GM12878 (cell line): ENCODE measurements at regions not wholly inside any gene's neighbourhood (a gene's known extent, or its start where the extent isn't known, plus 50 kb on each side); places are given as distances from the start of the nearest gene placed in this dataset.

Source experiments
- ATAC-seq: fragments of 200-7000 bp; cut with Tn5 transposase; 3 replicates; pipeline ENCODE4 v1.9.1; 2020; ENCODE audit warnings: mild to moderate bottlenecking, moderate library complexity
- BruUV-seq: library from RNA; stranded (reverse); fragments of 400-500 nt; replicated peaks from 2 replicates; lab custom pipeline; 2021; lab: Mats Ljungman, UMichigan
- CTCF ChIA-PET: fragments of 300-600 bp; sonication (Branson Sonifier 250); formaldehyde crosslinking; extraction: SDS; loops from one replicate; lab custom pipeline; 2021; ENCODE audit warnings: inconsistent platforms; lab: Yijun Ruan, JAX
- POLR2A ChIA-PET: fragments of 350-600 bp; formaldehyde crosslinking; extraction: SDS; loops from one replicate; lab custom pipeline; 2021; ENCODE audit warnings: inconsistent platforms; lab: Charles Lee
- RAD21 ChIA-PET: fragments of 300-600 bp; sonication (Branson Sonifier 250); formaldehyde crosslinking; loops from one replicate; lab custom pipeline; 2023; ENCODE audit warnings: antibody characterized with exemption; ENCODE audit not compliant: unreplicated experiment; lab: Charles Lee
- SMC1A ChIA-PET: fragments of 300-600 bp; sonication (Branson Sonifier 250); formaldehyde crosslinking; loops from one replicate; lab custom pipeline; 2023; ENCODE audit not compliant: unreplicated experiment, uncharacterized antibody; lab: Charles Lee
- DNase-seq: peaks from one replicate; pipeline ENCODE4 v3.0.0-alpha.2; 2011; ENCODE audit warnings: low read depth, low spot score
- FAIRE-seq: peaks from 3 replicates; lab custom pipeline; 2011; peaks lifted over from hg19 to GRCh38; lab: Jason Lieb, UNC
- H2AFZ ChIP-seq: 2 replicates; pipeline ENCODE4 v1.6.0; 2011; ENCODE audit warnings: low read depth, low read length, control low read depth; ENCODE audit not compliant: control insufficient read depth
- H3K27ac ChIP-seq: 2 replicates; pipeline ENCODE4 v1.5.1; 2011; ENCODE audit warnings: control low read depth; ENCODE audit not compliant: control insufficient read depth, insufficient read depth
- H3K27me3 ChIP-seq, 2 experiments: replicated peaks in 1 of 2; 2 replicates each; pipeline versions ENCODE4 v1.6.0 to v1.6.1; 2011; ENCODE audit warnings: low read length in 1 of 2; ENCODE audit not compliant: control insufficient read depth in 2 of 2, insufficient read depth in 2 of 2
- H3K36me3 ChIP-seq, 2 experiments: 2 replicates each; pipeline ENCODE4 v1.5.1; 2011; ENCODE audit warnings: low read length in 1 of 2; ENCODE audit not compliant: control insufficient read depth in 2 of 2, insufficient read depth in 2 of 2
- H3K4me1 ChIP-seq: 2 replicates; pipeline ENCODE4 v1.6.1; 2011; ENCODE audit warnings: mild to moderate bottlenecking, low read length, moderate library complexity, mixed read lengths; ENCODE audit not compliant: control insufficient read depth, insufficient read depth
- H3K4me2 ChIP-seq: 2 replicates; pipeline ENCODE4 v1.6.0; 2011; ENCODE audit warnings: control low read depth; ENCODE audit not compliant: control insufficient read depth, insufficient read depth
- H3K4me3 ChIP-seq: fragments of 200-600 bp; sonication (generic); 2 replicates; pipeline ENCODE4 v1.5.1; 2016
- H3K79me2 ChIP-seq: 2 replicates; pipeline ENCODE4 v1.6.0; 2011; ENCODE audit warnings: low read length; ENCODE audit not compliant: control insufficient read depth, insufficient read depth
- H3K9ac ChIP-seq: 2 replicates; pipeline ENCODE4 v1.8.0; 2011; ENCODE audit warnings: low read length, control low read depth, mixed read lengths; ENCODE audit not compliant: control insufficient read depth, insufficient read depth
- H3K9me3 ChIP-seq: replicated peaks from 3 replicates; pipeline ENCODE4 v1.5.1; 2011; ENCODE audit warnings: mild to moderate bottlenecking, low read length; ENCODE audit not compliant: control insufficient read depth, insufficient read depth
- H4K20me1 ChIP-seq: 2 replicates; pipeline ENCODE4 v1.6.0; 2011; ENCODE audit not compliant: control insufficient read depth, insufficient read depth
- ASH2L ChIP-seq: fragments of 300-600, 200-600 bp; sonication (generic); IDR thresholded peaks from 2 replicates; pipeline ENCODE4 v1.6.1; 2017; ENCODE audit warnings: low read depth, mild to moderate bottlenecking, borderline replicate concordance
- ATF2 ChIP-seq: IDR thresholded peaks from 2 replicates; pipeline ENCODE4 v1.6.1; 2012; ENCODE audit warnings: low read length, inconsistent platforms
- ZBTB4 ChIP-seq: fragments of 450-650 bp; formaldehyde crosslinking; IDR thresholded peaks from 2 replicates; pipeline ENCODE4 v1.4.0; 2022; ENCODE audit warnings: mild to moderate bottlenecking, moderate library complexity
- in situ Hi-C: fragments of 300-500 bp; cut with MboI; formaldehyde crosslinking; loops from 9 replicates; pipeline ENCODE4 v1.14.3; 2018; ENCODE audit warnings: mixed read lengths
- intact Hi-C: fragments of 100-400 bp; cut with micrococcal nuclease; formaldehyde crosslinking; loops from one replicate; pipeline ENCODE4 v1.14.2; 2022; ENCODE audit not compliant: unreplicated experiment

GRCh38 chr5:17803971-17804370 is 169.7 kb downstream of the TAF11L14 start:
- BruUV-seq = no TSS peak
- FAIRE-seq = no peak

More at GRCh38 chr5:17803971-17804370, 169.7 kb downstream of the TAF11L14 start:
- intact Hi-C loops = no loop called here
- Histone ChIP-seq H3K36me3 (no peaks in the 10 kb centered on the region), H4K20me1 (no peaks in the 10 kb centered on the region), H3K79me2 (no peaks in the 10 kb centered on the region), H3K9ac (no peak overlapping the region), H3K27ac (no peak overlapping the region), H3K27me3 (no peaks in the 10 kb centered on the region), H2AFZ (no peak overlapping the region), H3K4me3 (no peak overlapping the region), H3K9me3 (no peaks in the 10 kb centered on the region), H3K4me1 (no peaks in the 10 kb centered on the region), H3K4me2 (no peak overlapping the region)
- DNase-seq = no peak
- RAD21 ChIA-PET = no interaction called here
- TF ChIP-seq ASH2L (no peak), ATF2 (no peak), ZBTB4 (no peak)
- ATAC-seq = no peak
- CTCF ChIA-PET = no interaction called here
- in situ Hi-C loops = no loop called here
- SMC1A ChIA-PET = no interaction called here
- POLR2A ChIA-PET = no interaction called here
